Panc1 (cell line): ENCODE measurements at regions not wholly inside any gene's neighbourhood (a gene's known extent, or its start where the extent isn't known, plus 50 kb on each side); places are given as distances from the start of the nearest gene placed in this dataset.

Experiments
- CTCF ChIP-seq: fragments of 450-650 bp; IDR thresholded peaks from 2 replicates; pipeline ENCODE4 v1.5.1; 2017; ENCODE audit warnings: mild to moderate bottlenecking
- POLR2AphosphoS5 ChIP-seq: IDR thresholded peaks from 2 replicates; pipeline ENCODE4 v1.6.1; 2012; ENCODE audit warnings: mild to moderate bottlenecking, low read depth, low read length, moderate library complexity
- REST ChIP-seq, 2 experiments: IDR thresholded peaks; 2 replicates each; pipeline ENCODE4 v1.6.1; 2011 to 2012; ENCODE audit warnings: low read depth in 2 of 2, control low read depth in 1 of 2, low read length in 1 of 2, mild to moderate bottlenecking in 1 of 2, moderate library complexity in 1 of 2; ENCODE audit not compliant: insufficient read depth in 1 of 2
- TCF7L2 ChIP-seq: IDR thresholded peaks from 2 replicates; pipeline ENCODE4 v1.6.1; 2011; ENCODE audit warnings: mild to moderate bottlenecking, low read depth, low read length, inconsistent platforms

- TF ChIP-seq CTCF = no peak
- TF ChIP-seq POLR2AphosphoS5 = no peak
- no peak for TF ChIP-seq REST (IDR thresholded peaks at IDR 0.05; ENCODE audit: insufficient read depth in 1 of 2, low read depth in 2 of 2, low read length in 1 of 2)
- TF ChIP-seq TCF7L2 = no peak
These were observed 211.4 kb downstream of the GASK1B start for GRCh38 chr4:157961229-157961990.
